TTC549 (cell line): ENCODE measurements at regions not wholly inside any gene's neighbourhood (a gene's known extent, or its start where the extent isn't known, plus 50 kb on each side); places are given as distances from the start of the nearest gene placed in this dataset.

Experiments
- FAIRE-seq: peaks from 2 replicates; lab custom pipeline; 2012; peaks lifted over from hg19 to GRCh38; lab: Jason Lieb, UNC

GRCh38 chr5:59943452-59944113 is 50.1 kb upstream of the PDE4D start:
- FAIRE-seq = no peak
